ENCODE measurements at regions not wholly inside any gene's neighbourhood (a gene's known extent, or its start where the extent isn't known, plus 50 kb on each side); places are given as distances from the start of the nearest gene placed in this dataset.

DNA sequence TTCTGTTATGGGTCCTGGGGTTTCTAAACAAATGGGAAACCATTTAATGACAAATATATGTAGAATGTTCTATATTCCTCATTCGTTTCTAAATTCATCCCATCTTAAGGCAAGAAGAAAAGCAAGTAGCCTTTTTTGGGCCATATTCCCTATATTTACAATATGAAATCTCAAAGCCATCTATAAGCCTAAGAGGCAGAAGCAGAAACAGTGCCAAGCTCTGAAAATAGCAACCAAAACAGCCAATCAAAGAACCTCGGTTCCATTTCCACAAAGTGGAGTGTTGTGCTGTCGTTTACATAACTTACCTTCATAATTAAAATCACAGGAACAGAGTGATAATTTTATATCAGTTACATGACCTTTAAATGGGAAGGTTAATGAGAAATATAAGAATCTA, 330.6 kb upstream of the GATB start:
- TF ChIP-seq, protein P1, sequence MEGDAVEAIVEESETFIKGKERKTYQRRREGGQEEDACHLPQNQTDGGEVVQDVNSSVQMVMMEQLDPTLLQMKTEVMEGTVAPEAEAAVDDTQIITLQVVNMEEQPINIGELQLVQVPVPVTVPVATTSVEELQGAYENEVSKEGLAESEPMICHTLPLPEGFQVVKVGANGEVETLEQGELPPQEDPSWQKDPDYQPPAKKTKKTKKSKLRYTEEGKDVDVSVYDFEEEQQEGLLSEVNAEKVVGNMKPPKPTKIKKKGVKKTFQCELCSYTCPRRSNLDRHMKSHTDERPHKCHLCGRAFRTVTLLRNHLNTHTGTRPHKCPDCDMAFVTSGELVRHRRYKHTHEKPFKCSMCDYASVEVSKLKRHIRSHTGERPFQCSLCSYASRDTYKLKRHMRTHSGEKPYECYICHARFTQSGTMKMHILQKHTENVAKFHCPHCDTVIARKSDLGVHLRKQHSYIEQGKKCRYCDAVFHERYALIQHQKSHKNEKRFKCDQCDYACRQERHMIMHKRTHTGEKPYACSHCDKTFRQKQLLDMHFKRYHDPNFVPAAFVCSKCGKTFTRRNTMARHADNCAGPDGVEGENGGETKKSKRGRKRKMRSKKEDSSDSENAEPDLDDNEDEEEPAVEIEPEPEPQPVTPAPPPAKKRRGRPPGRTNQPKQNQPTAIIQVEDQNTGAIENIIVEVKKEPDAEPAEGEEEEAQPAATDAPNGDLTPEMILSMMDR (IDR thresholded peaks at IDR 0.05): no peak
- no peak for TF ChIP-seq ZFX (IDR thresholded peaks at IDR 0.05; ENCODE audit: borderline replicate concordance)

Data from 22Rv1 (cell line).